GM12874 (cell line): ENCODE measurements at regions not wholly inside any gene's neighbourhood (a gene's known extent, or its start where the extent isn't known, plus 50 kb on each side); places are given as distances from the start of the nearest gene placed in this dataset.

Source experiments
- CTCF ChIP-seq: IDR thresholded peaks from 2 replicates; pipeline ENCODE4 v1.5.1; 2011; ENCODE audit warnings: low read depth, mild to moderate bottlenecking, control low read depth, low read length, moderate library complexity; ENCODE audit not compliant: insufficient read depth

GRCh38 chr2:240310201-240310600 is 125.3 kb upstream of the GPC1 start:
- no peak for TF ChIP-seq CTCF

GRCh38 chr2:240310645-240311044 is 124.8 kb upstream of the GPC1 start:
- TF ChIP-seq CTCF: no peak

- no peak for TF ChIP-seq CTCF
Measured at GRCh38 chr2:240311821-240312220, 123.6 kb upstream of the GPC1 start.

- TF ChIP-seq CTCF: no peak
Measured at GRCh38 chr2:240319221-240319854, 116.1 kb upstream of the GPC1 start.

- TF ChIP-seq CTCF: no peak
Measured at GRCh38 chr2:240319855-240320203, 115.6 kb upstream of the GPC1 start.

GRCh38 chr2:240320204-240320993 is 115.1 kb upstream of the GPC1 start:
- TF ChIP-seq CTCF: no peak

GRCh38 chr2:240322231-240322955 is 113.1 kb upstream of the GPC1 start:
- no peak for TF ChIP-seq CTCF
